B cell (primary cell): ENCODE measurements at regions not wholly inside any gene's neighbourhood (a gene's known extent, or its start where the extent isn't known, plus 50 kb on each side); places are given as distances from the start of the nearest gene placed in this dataset.

Experiments used
- EZH2 ChIP-seq: IDR thresholded peaks from 2 replicates; pipeline ENCODE4 v1.6.1; 2012; ENCODE audit warnings: borderline replicate concordance, low read depth, mild to moderate bottlenecking, moderate library complexity, low read length; ENCODE audit not compliant: insufficient read depth, poor library complexity, severe bottlenecking
- TF ChIP-seq, protein P1 (sequence below): fragments of 200-600 bp; IDR thresholded peaks from one replicate; pipeline ENCODE4 v1.8.0; 2022; ENCODE audit warnings: antibody characterized with exemption, mild to moderate bottlenecking

DNA sequence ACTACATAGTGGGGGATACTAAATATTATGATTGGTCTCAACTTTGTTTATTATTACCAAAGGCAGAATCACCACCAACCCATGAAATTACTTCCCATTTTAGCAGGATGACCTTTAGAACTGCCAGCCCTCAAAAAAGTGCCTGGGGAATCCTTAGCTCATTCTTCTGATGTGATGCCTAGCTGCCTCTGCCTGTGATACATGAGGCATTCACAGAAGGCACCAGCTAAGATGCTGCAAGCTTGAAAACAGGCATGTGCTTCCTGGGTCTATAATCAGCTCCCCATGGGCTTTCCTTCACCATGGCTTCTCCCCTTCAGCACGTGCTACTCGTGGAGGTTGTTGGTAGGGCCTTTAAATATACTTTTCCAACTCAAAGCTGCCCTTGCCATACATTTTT, 50.4 kb upstream of the ARHGAP20 start:
- TF ChIP-seq, protein P1, sequence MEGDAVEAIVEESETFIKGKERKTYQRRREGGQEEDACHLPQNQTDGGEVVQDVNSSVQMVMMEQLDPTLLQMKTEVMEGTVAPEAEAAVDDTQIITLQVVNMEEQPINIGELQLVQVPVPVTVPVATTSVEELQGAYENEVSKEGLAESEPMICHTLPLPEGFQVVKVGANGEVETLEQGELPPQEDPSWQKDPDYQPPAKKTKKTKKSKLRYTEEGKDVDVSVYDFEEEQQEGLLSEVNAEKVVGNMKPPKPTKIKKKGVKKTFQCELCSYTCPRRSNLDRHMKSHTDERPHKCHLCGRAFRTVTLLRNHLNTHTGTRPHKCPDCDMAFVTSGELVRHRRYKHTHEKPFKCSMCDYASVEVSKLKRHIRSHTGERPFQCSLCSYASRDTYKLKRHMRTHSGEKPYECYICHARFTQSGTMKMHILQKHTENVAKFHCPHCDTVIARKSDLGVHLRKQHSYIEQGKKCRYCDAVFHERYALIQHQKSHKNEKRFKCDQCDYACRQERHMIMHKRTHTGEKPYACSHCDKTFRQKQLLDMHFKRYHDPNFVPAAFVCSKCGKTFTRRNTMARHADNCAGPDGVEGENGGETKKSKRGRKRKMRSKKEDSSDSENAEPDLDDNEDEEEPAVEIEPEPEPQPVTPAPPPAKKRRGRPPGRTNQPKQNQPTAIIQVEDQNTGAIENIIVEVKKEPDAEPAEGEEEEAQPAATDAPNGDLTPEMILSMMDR: no peak
- no peak for TF ChIP-seq EZH2
